Mammary epithelial cell (primary cell): ENCODE measurements at regions not wholly inside any gene's neighbourhood (a gene's known extent, or its start where the extent isn't known, plus 50 kb on each side); places are given as distances from the start of the nearest gene placed in this dataset.

ENCODE experiments used
- CTCF ChIP-seq, 2 donors: IDR thresholded peaks in 1 of 2; conservative IDR thresholded peaks in 1 of 2; 2 replicates each; pipeline ENCODE4 v1.5.1; 2011 to 2012; ENCODE audit warnings: inconsistent platforms in 2 of 2, low read length in 2 of 2, mild to moderate bottlenecking in 2 of 2, control low read depth in 1 of 2, low read depth in 1 of 2; ENCODE audit not compliant: insufficient read depth in 1 of 2; ENCODE audit errors: extremely low read depth in 1 of 2
- EZH2 ChIP-seq: IDR thresholded peaks from 2 replicates; pipeline ENCODE4 v1.6.1; 2012; ENCODE audit warnings: low read length, inconsistent platforms, borderline replicate concordance

GRCh38 chr21:16196001-16196400, 466.2 kb downstream of the USP25 start:
- TF ChIP-seq CTCF (conservative IDR thresholded peaks at IDR 0.05 in 1 of 2, IDR thresholded peaks at IDR 0.05 in 1 of 2; ENCODE audit: extremely low read depth in 1 of 2, insufficient read depth in 1 of 2, low read depth in 1 of 2, low read length in 2 of 2) (no peak), EZH2 (no peak)
